Sigmoid colon (tissue), 6 donors: ENCODE measurements at regions not wholly inside any gene's neighbourhood (a gene's known extent, or its start where the extent isn't known, plus 50 kb on each side); places are given as distances from the start of the nearest gene placed in this dataset.

Source experiments
- DNase-seq: peaks from one replicate; pipeline ENCODE4 v3.0.0-alpha.2; 2019
- H3K27ac ChIP-seq, 4 donors: fragments of 200-600 bp; sonication (generic); one replicate each; pipeline ENCODE4 v1.5.1; 2016 to 2019; ENCODE audit warnings: mild to moderate bottlenecking in 1 of 4
- H3K27me3 ChIP-seq, 3 donors: fragments of 200-600 bp; sonication (generic); one replicate each; pipeline ENCODE4 v1.5.1; 2019; ENCODE audit warnings: mild to moderate bottlenecking in 1 of 3
- H3K36me3 ChIP-seq, 4 donors: fragments of 200-600 bp; sonication (generic); one replicate each; pipeline ENCODE4 v1.5.1; 2016 to 2019
- H3K4me1 ChIP-seq, 4 donors: fragments of 200-600 bp; sonication (generic); one replicate each; pipeline ENCODE4 v1.5.1; 2017 to 2019
- H3K4me3 ChIP-seq, 4 donors: fragments of 200-600 bp; sonication (generic); one replicate each; pipeline ENCODE4 v1.5.1; 2017 to 2019; ENCODE audit warnings: mild to moderate bottlenecking in 2 of 4, moderate library complexity in 1 of 4
- H3K9me3 ChIP-seq, 4 donors: fragments of 200-600 bp in 3 of 4; sonication (generic) in 3 of 4; one replicate each; pipeline versions ENCODE4 v1.5.1 to v1.6.1; 2013 to 2019
- CTCF ChIP-seq, 4 experiments: fragments of 450-650 bp in 3 of 4; fragments of 200-600 bp in 1 of 4; IDR thresholded peaks; one replicate each; pipeline ENCODE4 v1.5.1; 2016 to 2019; ENCODE audit warnings: antibody characterized with exemption in 4 of 4, mild to moderate bottlenecking in 3 of 4, moderate library complexity in 2 of 4
- EP300 ChIP-seq, 4 donors: sonication (generic); formaldehyde crosslinking; IDR thresholded peaks; one replicate each; pipeline ENCODE4 v1.6.1; 2017; ENCODE audit warnings: antibody characterized with exemption in 4 of 4
- POLR2A ChIP-seq, 2 donors: fragments of 450-650 bp; IDR thresholded peaks; one replicate each; pipeline ENCODE4 v1.6.1; 2016; ENCODE audit warnings: antibody characterized with exemption in 2 of 2, mild to moderate bottlenecking in 2 of 2, moderate library complexity in 2 of 2
- POLR2AphosphoS5 ChIP-seq, 4 donors: sonication (generic); formaldehyde crosslinking; IDR thresholded peaks; one replicate each; pipeline ENCODE4 v1.6.1; 2017; ENCODE audit warnings: antibody characterized with exemption in 4 of 4
- WGBS, 2 donors: extraction: QIAGEN DNeasy Blood & Tissue Kit; methylation state at CpG; one replicate each; pipeline ENCODE4 v1.1.7; 2013; 5-methylcytosine and 5-hydroxymethylcytosine counted together
- intact Hi-C: fragments of 100-400 bp; cut with DNase I; formaldehyde crosslinking; loops from one replicate; pipeline ENCODE4 v1.15.1; 2023
- donor health status: healthy with polysubstance abuse.
- donor health status: healthy.

GRCh38 chr1:96926176-96926575 lies 204.6 kb downstream of the PTBP2 start:
- TF ChIP-seq POLR2AphosphoS5 (IDR thresholded peaks at IDR 0.05) (no peak), POLR2A (IDR thresholded peaks at IDR 0.05) (no peak), CTCF (IDR thresholded peaks at IDR 0.05) (no peak), EP300 (IDR thresholded peaks at IDR 0.05) (no peak)
- no peak overlapping the region for H3K27ac ChIP-seq
- H3K4me1 ChIP-seq = peaks cover 0 to 13% (median 5%) of the 10 kb centered on the region in 4 donors
- DNase-seq = no peak
- H3K36me3 ChIP-seq = no peaks in the 10 kb centered on the region
- H3K27me3 ChIP-seq = no peaks in the 10 kb centered on the region
- no peak overlapping the region for H3K4me3 ChIP-seq
- H3K9me3 ChIP-seq = peaks cover 0 to 15% (median 0%) of the 10 kb centered on the region in 4 donors
- intact Hi-C loops = no loop called here

- Histone ChIP-seq H3K9me3 (peaks cover 0 to 15% (median 0%) of the 10 kb centered on the region in 4 donors), H3K27ac (no peak overlapping the region), H3K27me3 (no peaks in the 10 kb centered on the region), H3K4me1 (peaks cover 0 to 20% (median 10%) of the 10 kb centered on the region in 4 donors), H3K4me3 (no peak overlapping the region), H3K36me3 (no peaks in the 10 kb centered on the region)
- DNase-seq = no peak
- 82 to 85% methylated on average over 3 of the region's 3 CpGs for WGBS, 2 donors
- intact Hi-C loops = no loop called here
- TF ChIP-seq EP300 (IDR thresholded peaks at IDR 0.05) (no peak), POLR2A (IDR thresholded peaks at IDR 0.05) (no peak), POLR2AphosphoS5 (IDR thresholded peaks at IDR 0.05) (no peak), CTCF (IDR thresholded peaks at IDR 0.05) (no peak)
These were observed 205.5 kb downstream of the PTBP2 start for GRCh38 chr1:96927125-96927524.

- TF ChIP-seq CTCF (IDR thresholded peaks at IDR 0.05) = no peak
- TF ChIP-seq POLR2A (IDR thresholded peaks at IDR 0.05) = no peak
- no peak for TF ChIP-seq EP300 (IDR thresholded peaks at IDR 0.05)
- TF ChIP-seq POLR2AphosphoS5 (IDR thresholded peaks at IDR 0.05) = peak in 1 of 4 donors; percentile 32
- Histone ChIP-seq H3K9me3 (no peaks in the 10 kb centered on the region), H3K36me3 (no peaks in the 10 kb centered on the region), H3K27me3 (no peaks in the 10 kb centered on the region), H3K4me3 (no peak overlapping the region), H3K27ac (peak overlapping the region in 3 of 4 donors; percentile 28 to 57 (median 38)), H3K4me1 (peaks cover 0 to 48% (median 31%) of the 10 kb centered on the region in 4 donors)
- intact Hi-C loops = no loop called here
- no peak for DNase-seq
These were observed 209.6 kb downstream of the PTBP2 start for GRCh38 chr1:96931136-96931535.

GRCh38 chr1:96934282-96934681 lies 212.7 kb downstream of the PTBP2 start:
- H3K4me3 ChIP-seq = no peak overlapping the region
- H3K9me3 ChIP-seq = no peaks in the 10 kb centered on the region
- intact Hi-C loops = no loop called here
- no peak for DNase-seq
- TF ChIP-seq POLR2A (IDR thresholded peaks at IDR 0.05) = no peak
- TF ChIP-seq EP300 (IDR thresholded peaks at IDR 0.05) = no peak
- no peak for TF ChIP-seq POLR2AphosphoS5 (IDR thresholded peaks at IDR 0.05)
- no peaks in the 10 kb centered on the region for H3K36me3 ChIP-seq
- 7 to 55% methylated on average over 3 of the region's 3 CpGs for WGBS, 2 donors
- no peaks in the 10 kb centered on the region for H3K27me3 ChIP-seq
- H3K4me1 ChIP-seq = peaks cover 0 to 53% (median 31%) of the 10 kb centered on the region in 4 donors
- H3K27ac ChIP-seq = peak overlapping the region in 3 of 4 donors; percentile 61 to 71 (median 65)

GRCh38 chr1:96944432-96945092 lies 223.0 kb downstream of the PTBP2 start:
- DNase-seq = no peak
- TF ChIP-seq CTCF (IDR thresholded peaks at IDR 0.05) (no peak), POLR2AphosphoS5 (IDR thresholded peaks at IDR 0.05) (no peak), POLR2A (IDR thresholded peaks at IDR 0.05) (no peak), EP300 (IDR thresholded peaks at IDR 0.05) (no peak)

More at GRCh38 chr1:96944432-96945092, 223.0 kb downstream of the PTBP2 start:
- no peaks in the 10 kb centered on the region for H3K36me3 ChIP-seq
- H3K9me3 ChIP-seq = no peaks in the 10 kb centered on the region
- intact Hi-C loops = no loop called here
- H3K4me1 ChIP-seq = peaks cover 0 to 6% (median 0%) of the 10 kb centered on the region in 4 donors
- 41 to 59% methylated on average over 2 of the region's 2 CpGs for WGBS, 2 donors
- no peak overlapping the region for H3K4me3 ChIP-seq
- no peak overlapping the region for H3K27ac ChIP-seq
- no peaks in the 10 kb centered on the region for H3K27me3 ChIP-seq
